Transverse colon (tissue), 4 donors: ENCODE measurements at regions not wholly inside any gene's neighbourhood (a gene's known extent, or its start where the extent isn't known, plus 50 kb on each side); places are given as distances from the start of the nearest gene placed in this dataset.

ENCODE experiments used
- CTCF ChIP-seq, 5 experiments: fragments of 200-600 bp in 3 of 5; fragments of 450-650 bp in 2 of 5; sonication (generic) in 3 of 5; IDR thresholded peaks; 1 replicate in 2 of 5; 2 replicates in 3 of 5; pipeline ENCODE4 v1.5.1; 2016 to 2017; ENCODE audit warnings: antibody characterized with exemption in 5 of 5, inconsistent platforms in 3 of 5, mild to moderate bottlenecking in 2 of 5, moderate library complexity in 1 of 5
- POLR2A ChIP-seq: fragments of 450-650 bp; IDR thresholded peaks from one replicate; pipeline ENCODE4 v1.6.1; 2016; ENCODE audit warnings: antibody characterized with exemption, mild to moderate bottlenecking, moderate library complexity
- POLR2AphosphoS5 ChIP-seq, 3 donors: sonication (generic); formaldehyde crosslinking; IDR thresholded peaks; one replicate each; pipeline ENCODE4 v1.6.1; 2016; ENCODE audit warnings: antibody characterized with exemption in 3 of 3

GRCh38 chr3:145760036-145760435 lies 400.9 kb downstream of the PLOD2 start:
- TF ChIP-seq CTCF (IDR thresholded peaks at IDR 0.05) (no peak), POLR2A (no peak), POLR2AphosphoS5 (IDR thresholded peaks at IDR 0.05) (no peak)
